Right kidney (tissue), 1 donor: ENCODE measurements at regions not wholly inside any gene's neighbourhood (a gene's known extent, or its start where the extent isn't known, plus 50 kb on each side); places are given as distances from the start of the nearest gene placed in this dataset.

Experiments
- DNase-seq: peaks from one replicate; pipeline ENCODE4 v3.0.0-alpha.2; 2016

- DNase-seq: no peak
These were observed 417.0 kb downstream of the GALR1 start for GRCh38 chr18:77666613-77667012.

DNA sequence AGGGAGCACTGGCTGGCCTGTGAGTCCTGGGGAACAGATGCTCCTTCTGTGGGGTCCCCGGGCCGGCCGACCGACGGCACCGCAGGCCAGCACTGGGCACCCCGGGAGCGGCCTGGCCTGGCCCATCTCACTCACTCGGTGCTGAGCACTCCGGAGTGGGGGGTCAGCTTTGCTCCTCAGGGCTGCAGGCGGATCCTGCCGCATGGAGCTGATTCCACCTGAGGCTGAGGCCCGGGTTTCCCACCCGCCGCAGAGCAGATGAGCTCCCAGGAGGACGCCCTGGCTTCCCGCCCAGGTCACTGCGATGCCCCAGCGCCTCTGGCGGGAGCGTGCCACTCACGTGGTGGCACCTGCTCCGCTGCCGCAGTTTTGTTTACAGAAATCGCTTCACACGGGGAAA is 418.6 kb downstream of the GALR1 start:
- DNase-seq: no peak

GRCh38 chr18:77669331-77669730 is 419.7 kb downstream of the GALR1 start:
- no peak for DNase-seq

- DNase-seq: no peak
These were observed 422.0 kb downstream of the GALR1 start for GRCh38 chr18:77671456-77672167.

DNA sequence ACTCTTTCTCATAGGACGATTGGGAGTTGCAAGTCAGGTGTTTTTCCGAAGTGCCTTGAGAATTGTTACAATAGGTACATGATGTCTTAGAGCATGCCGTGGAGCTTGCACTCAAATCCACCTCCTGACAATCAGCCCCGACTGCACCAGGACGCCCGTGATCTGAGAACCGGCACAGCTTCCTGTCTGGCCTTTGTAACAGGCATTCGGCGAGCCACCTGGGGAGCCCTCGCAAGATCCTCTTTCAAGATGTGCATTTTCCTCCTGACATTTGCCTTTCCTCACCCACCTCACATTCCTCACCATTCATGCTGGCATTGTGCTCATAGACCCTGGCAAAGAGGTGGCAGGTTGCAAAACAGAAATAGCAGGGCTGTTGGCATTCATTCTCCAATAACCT is 427.3 kb downstream of the GALR1 start:
- no peak for DNase-seq

DNA sequence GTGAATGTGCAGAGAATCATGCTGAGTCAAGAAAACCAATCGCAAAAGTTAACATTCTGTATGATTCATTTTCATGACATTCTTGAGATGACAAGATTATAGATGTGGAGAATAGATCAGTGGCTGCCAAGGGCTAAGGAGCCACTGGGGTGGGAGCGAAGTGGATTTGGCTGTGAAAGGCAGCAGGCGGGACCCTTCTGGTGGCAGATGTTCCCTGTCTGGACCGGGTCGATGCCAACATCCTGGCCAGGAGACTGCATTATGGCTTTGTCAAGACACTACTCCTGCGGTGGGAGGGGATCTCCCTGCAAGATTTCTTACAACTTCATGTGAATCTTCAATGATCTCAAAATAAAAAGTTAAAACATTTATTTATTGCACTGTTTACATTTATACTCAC is 427.9 kb downstream of the GALR1 start:
- DNase-seq: no peak

GRCh38 chr18:77679869-77680268 is 430.2 kb downstream of the GALR1 start:
- no peak for DNase-seq

- no peak for DNase-seq
These were observed 450.4 kb downstream of the GALR1 start for GRCh38 chr18:77700051-77700450.

DNA sequence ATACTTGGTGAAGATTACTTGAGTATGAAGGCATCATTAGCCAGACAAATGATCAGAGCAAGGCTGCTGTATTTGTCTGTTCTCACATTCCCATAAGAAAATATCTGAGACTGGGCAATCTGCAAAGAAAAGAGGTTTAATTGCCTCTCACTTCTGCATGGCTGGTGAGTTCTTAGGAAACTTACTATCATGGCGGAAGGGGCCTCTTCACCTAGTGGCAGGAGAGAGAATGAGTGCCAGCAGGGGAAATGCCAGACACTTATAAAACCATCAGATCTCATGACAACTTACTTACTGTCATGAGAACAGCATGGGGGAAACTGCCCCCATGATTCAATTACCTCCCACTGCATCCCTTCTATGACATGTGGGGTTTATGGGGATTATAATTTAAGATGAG is 452.3 kb downstream of the GALR1 start:
- DNase-seq: no peak

DNA sequence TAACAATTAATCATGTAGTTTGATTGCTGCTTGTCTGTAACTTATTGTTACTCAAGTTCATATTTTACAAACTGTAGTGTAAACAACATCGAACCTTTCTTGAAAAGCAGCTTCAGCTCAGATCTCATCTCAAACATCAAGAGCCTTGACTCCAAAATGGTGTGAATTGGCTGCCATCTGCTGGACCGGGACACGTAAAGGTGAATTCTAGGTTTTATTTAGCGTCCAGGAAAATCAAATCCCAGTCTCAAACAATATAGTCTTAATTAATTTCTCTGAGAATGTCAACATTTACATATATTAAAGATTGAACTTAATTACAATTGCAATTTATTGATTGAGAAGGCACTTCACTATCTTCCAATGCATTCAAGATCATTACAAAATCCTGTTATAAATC is 453.0 kb downstream of the GALR1 start:
- DNase-seq: no peak

DNA sequence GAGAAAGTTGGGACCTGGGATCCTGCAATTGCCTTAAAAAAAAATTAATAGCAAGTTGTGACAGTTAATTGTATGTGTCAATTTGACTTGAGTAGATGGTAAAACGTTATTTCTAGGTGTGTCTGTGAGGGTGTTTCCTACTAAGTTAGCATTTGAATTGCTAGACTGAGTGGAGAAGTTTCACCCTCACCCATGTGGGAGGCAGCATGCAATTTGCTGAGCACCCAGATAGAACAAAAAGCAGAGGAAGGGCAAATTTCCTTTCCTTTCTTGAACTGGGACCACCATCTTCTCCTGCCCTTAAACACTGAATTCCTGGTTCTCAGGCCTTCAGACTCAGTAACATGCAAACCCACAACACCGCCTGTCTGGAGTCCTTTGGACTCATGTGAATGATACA is 455.7 kb downstream of the GALR1 start:
- DNase-seq: no peak

DNA sequence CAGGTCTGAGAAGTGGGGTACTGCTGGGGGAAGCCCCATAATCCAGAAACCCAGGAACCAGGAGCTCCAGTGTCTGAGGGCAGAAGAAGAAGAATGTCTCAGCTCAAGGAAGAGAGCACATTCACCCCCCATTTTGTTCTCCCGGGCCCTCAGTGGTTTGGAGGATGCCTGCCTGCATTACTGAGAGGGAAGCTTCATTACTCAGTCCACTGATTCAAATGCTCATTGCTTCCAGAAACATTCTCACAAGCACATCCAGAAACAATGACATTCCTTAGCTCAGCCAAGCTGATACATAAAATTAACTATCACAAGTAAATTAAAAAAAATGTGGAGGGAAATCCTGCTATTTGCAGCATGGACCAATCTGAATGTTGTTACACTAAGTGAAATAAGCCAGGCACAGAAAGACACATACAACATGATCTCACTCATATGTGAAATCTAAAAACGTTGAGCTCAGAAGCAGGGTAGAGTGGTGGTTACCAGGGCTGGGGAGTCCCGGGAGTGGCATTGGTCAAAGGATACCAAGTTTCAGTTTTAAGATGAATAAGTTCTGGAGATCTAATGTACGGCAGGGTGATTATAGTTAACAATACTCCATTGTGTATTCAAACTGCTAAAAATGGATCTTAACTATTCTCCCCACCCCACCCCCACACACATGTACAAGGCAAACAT is 459.3 kb downstream of the GALR1 start:
- no peak for DNase-seq

DNA sequence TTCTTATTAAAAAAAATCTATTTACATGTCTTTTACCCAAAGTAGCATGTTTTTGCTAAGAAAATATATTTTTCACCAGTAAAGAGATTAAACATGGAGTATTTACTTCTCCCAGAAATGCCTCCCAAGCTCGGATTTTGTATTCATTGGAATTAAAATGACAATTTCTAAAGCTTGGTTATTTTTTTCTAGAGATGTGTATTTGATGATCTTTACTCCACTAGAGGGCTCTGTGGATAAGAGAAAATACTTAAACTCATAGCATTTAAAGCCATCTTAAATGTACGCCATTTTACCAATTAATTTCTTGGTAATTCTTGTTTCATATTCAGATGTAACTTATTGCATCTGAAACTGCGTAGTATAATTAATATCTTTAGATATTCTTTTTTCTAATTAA is 461.4 kb downstream of the GALR1 start:
- DNase-seq: no peak

- DNase-seq: no peak
These were observed 465.1 kb downstream of the GALR1 start for GRCh38 chr18:77714716-77715115.

GRCh38 chr18:77716282-77716681 is 466.6 kb downstream of the GALR1 start:
- DNase-seq: no peak

GRCh38 chr18:77733292-77733903 is 483.8 kb downstream of the GALR1 start:
- no peak for DNase-seq

DNA sequence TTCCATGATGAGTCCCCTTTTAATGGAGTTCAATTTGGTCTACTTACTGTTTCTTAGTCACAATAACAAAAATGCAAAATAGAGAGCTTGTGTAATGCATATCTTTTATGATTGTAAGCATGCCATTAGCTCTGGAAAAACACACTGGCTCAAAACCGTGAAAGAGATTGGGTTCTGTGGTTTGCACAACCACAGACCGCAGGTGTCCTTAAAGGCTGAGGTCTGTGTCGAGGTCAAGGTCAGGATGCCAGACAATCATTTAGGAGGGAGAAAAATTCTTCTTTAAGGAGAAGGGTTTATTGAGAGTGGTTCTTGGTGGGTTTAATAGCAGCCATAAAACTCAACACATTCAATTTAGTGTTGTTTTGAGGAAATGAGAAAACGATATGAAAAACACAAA is 487.2 kb downstream of the GALR1 start:
- DNase-seq: no peak

- DNase-seq: no peak
These were observed 487.8 kb downstream of the GALR1 start for GRCh38 chr18:77737405-77737804.

GRCh38 chr18:77749089-77749488 is 499.4 kb downstream of the GALR1 start:
- DNase-seq: no peak

DNA sequence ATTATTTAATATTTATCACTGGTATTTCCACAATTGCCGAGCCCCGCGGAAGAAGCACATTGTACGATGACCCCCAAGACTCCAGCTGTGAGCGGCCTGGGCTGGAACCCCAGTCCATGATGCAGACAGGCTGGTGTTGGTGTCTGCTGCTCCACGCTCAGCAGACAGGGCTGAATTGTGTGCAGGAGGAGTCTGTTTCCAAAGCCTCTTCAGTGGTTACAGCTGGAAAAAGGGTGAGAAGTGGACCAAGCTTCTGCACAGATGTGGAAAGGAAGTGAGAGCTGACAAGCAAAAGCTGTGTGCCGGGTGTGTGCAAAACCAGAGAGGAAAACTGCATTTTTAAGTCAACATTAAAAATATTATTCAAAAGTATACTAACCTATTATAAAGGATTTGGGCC is 500.4 kb downstream of the GALR1 start:
- DNase-seq: no peak

DNA sequence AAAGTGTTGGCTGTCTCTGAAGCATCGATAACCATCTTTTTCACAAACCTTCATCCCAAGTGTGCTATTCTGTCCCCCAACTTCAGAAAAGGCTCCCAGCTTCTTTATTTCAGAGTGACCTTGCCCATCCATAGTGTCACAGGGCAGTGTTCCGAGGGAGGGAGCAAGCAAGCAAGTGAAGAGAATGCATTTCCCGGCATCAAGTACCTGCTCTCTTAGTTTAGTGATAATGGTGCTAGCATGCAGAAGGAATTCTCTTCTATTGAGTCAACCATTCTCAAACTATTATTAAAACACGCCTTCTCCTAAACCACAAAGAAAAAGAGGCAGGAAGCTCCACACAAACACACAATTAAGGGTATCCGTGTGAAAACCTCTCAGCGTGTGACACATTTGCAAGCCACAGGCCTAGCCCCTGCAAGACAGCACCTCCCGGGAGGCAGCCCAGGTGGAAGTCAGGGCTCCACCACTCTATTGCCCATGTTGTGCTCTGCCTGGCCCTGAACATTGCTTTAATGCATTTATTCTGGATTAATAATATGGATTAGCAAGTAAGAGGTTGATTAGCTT is 504.9 kb downstream of the GALR1 start:
- no peak for DNase-seq

DNA sequence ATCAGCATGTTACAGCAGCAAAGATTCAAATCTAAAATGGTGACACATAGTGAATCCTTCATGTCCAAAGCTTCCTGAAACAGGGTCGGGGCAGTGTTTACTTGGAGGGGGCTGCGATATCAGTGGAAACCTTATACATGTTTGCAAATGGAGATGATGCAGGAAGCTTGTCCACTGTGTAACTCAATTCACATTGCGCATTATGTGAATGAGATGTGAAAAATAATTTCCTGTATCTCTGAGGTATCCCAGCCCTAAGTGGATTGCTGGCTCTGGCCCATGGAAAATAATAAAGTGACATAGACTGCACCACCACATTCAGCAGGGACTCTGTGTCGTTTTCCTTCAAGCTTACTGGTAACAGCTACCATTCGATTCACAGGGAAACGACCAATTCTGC is 505.5 kb downstream of the GALR1 start:
- no peak for DNase-seq

- no peak for DNase-seq
These were observed 511.7 kb downstream of the GALR1 start for GRCh38 chr18:77761332-77761731.

DNA sequence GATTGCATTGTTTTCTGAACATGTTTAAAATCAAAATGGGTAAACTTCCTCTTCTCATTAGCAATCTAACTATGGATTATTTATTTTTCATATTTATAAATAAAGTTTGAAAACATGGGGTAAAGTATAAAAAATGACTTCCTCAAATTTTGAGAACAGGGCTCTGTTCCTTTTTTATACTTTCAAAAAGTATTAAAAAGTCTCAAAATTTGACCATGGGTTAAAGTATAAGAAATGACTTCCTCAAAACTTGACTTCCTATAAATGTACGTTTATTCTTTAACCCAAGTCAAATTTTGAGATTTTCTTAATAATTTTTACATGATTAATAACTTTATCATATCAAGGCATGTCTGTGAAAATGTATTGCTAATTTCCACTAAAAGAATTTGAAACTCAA is 512.4 kb downstream of the GALR1 start:
- no peak for DNase-seq
